GM18499 (cell line): ENCODE measurements at regions not wholly inside any gene's neighbourhood (a gene's known extent, or its start where the extent isn't known, plus 50 kb on each side); places are given as distances from the start of the nearest gene placed in this dataset.
A peak's percentile ranks its signal among the peaks of the same experiment; 100 is the strongest.

Experiments
- ATAC-seq: cut with Tn5 transposase; IDR thresholded peaks from one replicate; pipeline ENCODE4 v1.9.1; 2021; ENCODE audit warnings: moderate number of reproducible peaks; ENCODE audit not compliant: insufficient read depth, unreplicated experiment

DNA sequence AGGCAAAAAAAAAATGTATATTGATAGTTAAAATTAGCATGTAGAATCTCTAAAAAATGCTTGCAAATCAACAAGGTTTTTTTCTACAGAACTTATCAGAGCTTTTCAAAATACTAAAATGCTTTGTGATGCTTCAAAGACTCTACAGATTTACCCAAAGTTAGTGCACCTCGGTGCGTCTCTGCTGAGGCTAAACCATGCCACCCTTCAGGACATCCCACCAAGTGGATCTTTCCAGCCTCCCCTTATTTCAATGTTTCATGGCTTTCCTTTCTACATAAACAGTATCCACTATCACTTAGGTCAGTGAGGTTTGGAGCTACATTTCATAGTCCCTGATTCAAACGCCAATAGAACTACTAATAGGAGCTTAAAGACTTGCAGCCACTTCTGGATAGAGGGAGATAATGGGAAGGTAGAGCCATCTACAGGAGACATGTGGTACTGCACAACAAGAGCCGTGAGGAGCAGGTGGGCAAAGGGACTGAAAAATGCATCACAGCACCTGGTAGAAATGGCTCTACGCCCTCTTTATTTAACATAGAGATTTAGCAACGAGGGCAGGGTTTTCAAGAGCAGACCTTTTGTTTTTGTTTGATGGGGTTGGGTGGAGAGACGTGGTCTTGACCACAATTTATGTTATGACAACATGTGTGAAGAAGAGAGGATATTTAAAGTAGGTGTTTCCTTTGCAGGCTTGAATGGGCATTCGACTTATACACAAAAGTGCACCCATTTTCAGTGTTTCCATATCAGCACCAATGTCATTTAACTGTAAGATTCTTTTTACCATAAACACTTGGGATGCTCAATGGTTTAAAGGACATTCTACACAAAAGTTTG is 56.1 kb upstream of the SLC35G4 start:
- no peak for ATAC-seq

DNA sequence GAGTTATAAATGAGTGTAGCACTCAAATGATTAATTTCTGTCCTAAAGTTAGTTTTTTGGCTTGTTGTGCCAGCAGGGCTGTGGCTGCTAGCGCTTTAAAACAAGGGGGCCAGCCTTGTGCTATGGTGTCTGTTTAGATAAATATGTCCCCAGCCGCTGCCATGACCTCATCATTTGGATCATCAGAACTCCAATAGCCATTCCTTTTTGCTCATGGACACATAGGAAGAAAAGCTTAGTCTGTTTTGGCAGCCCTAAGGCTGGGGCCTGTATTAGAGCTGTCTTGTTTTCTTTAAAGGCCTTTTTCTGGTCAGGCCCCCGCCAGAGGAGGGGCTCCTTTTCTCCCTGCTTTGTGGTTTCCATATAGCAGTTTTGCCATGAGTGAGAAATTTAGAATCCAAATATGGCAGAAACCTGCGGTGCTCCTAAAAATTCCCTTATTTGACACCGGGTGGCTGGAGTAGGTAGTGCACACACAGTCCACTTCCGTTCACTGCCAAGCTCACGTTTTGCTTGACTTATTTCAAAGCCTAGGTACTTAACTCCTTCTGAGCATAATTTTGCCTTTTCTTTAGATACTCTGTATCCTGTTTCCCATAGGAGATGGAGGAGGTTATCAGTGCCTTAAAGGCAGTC is 60.4 kb upstream of the SLC35G4 start:
- no peak for ATAC-seq

DNA sequence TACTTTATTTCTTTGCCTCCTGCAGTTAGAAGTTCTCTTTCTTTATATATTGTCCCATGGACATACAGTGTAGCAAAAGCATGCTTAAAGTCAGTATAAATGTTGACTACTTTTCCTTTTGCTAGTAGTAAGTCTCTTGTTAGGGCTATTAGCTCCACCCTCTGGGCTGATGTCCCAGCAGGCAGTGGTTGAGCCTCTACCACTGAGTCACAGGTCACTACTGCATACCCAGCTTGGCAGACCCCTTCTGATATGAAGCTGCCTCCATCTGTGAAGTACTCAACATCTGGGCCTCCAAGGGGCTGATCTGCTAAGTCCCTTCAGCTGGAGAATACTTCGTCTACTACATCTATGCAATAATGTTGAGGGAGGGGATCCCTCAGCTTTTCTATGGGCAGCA is 61.0 kb upstream of the SLC35G4 start:
- no peak for ATAC-seq

DNA sequence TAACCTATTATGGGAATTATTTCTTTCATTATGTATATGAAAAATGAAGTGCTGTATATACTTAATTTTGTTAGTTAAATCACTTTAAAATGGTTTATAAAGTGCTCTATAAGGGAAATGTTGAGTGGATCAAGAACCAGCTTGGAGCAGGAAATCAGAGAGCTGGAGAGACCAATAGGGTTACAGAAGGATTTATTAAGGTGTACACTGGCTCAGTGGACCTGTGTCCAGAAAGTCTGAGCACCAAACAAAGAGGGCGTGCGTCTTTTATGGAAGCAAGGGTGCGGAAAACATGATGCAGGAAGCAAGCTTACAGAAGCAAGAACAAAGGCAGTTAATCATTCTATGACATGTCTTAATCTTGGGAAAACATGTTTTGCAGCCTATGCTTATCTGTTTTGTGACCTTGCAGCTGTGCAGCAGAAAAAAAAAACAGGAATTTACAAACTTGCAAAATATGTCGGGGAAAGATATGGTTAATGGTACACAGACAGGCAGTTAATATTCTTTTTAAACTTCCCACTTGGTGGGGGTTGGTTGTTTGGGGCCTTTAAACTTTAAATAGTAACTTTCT is 65.2 kb upstream of the SLC35G4 start:
- no peak for ATAC-seq

DNA sequence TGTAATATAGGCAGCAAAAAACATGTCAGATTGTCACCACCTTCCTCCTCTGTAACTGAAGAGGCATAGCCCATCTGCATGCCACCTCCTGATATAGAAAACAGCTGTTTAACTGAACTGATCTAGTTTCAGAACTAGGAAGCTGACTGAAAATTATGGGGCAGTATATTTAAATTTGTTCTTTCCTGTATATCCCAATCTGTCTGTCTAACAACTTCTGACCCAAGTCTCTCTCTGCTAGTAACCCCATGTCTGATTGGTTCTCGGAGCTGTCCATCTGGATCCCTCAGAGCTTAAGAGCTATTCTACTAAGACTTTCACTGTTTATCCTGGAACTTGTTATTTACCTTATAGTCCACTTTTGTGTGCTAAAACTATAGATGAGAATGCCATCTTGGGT is 68.2 kb upstream of the SLC35G4 start:
- no peak for ATAC-seq

DNA sequence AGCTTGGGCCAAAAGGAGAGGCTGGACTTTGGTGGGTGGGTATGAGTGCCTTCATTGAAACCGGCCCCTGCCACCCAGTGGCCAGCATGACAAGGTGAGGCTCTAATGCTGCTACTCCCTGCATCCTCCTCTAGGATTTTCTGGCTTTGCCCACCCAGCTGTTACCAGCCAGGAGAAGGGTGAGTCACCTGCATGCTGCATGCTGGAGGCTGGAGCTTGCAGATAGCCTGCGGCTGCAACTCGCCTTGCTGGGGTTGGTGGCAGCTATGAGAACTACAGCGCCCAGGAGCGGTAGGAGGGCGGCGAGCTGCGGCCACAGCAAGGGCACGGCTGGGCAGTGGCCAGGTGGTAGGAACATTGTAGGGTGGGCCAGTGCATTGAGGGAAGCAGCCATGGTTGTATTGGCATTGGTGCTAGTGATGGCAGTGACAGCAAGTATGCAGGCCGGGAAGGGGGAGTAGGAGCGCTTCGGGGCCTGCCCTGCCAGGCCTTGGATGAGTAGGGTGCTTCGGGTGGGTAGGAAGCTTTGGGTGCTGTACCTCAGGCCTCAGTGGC is 75.4 kb upstream of the SLC35G4 start:
- no peak for ATAC-seq

DNA sequence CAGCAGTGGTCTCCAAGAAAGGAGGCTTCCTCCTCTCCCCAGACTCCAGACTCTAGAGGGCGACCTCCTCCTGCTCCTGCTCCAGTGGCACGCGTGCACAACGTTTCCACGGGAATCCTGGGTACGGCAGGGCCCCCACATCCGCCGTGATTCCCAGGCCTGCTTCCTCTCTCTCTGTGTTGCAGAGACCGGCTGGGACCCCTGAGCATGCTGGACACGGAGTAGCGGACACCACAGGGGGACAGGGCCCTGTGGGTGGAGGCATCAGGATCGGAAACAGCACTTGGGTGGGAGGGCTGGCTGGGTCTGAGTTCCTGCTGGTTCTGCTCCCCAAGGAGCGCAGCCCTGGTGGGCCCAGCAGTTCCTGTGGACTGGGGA is 75.9 kb upstream of the SLC35G4 start:
- no peak for ATAC-seq

DNA sequence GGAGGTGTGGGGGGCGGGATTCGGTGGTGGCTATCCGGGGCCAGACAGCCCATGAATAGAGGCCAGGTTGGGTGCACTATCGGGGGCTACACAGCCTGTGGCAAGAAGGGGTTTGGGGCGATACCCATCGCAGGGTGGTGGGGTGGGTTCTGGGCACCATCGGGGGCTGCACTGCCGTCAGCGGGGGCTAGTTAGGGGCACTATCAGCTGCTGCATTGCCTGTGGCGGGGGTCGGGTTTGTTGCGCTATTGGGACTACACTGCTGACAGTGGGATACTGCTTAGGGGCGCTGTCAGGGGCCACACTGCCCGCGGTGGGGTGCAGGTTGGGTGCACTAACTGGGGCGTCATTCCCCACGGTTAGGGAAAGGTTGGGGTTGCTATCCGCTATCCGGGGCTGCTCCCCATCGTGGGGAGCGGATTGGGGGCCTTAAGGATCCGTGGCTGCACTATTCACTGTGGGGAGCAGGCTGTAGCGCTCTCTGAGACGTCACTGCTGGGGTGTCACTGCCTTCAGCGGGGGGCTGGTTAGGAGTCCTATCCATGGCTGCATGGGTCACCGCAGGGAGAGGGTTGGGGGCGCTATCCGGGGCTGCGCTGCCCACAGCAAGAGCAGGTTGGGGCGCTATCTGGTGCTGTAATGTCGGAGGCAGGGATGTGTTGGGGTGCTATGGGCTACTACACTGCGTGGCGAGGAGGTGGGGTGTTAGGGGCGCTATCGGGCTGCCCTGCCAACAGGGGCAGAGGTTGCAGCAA is 76.5 kb upstream of the SLC35G4 start:
- ATAC-seq: no peak

DNA sequence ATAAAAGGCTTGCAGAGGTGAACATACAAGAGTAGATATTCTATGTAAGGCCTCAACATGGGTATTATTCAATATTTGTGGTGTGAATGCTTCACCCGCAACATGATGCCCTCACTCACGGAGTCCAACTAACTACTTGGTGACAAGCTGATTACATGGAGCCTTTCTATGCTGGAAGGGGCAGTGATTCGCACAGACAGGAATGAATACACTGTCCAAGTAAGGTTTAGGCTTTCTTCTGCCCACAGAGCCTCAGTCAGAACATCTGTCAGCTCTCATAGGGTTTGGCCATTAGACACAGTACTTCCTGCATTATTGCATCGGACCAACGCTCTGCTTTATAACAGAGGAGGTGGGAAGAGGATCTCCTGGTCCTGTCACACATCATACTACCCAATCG is 80.3 kb upstream of the SLC35G4 start:
- no peak for ATAC-seq

DNA sequence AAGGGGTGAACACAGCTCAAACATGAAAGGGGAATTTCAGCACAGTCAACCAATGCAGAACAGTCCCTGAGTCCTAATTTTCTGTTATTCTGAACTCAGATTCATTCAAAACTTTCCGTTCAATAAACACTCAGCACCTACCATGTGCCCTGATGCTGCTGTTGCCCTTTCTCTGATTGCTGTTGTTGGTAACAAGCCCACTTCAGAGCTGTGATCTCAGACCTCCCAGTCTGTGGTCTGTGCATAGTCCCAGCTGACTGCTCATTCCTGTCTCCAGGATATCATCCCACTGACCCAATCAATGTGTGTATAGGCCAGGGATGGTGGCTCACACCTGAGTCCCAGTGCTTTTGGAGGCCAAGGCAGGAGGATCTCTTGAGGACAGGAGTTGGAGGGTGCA is 82.7 kb upstream of the SLC35G4 start:
- no peak for ATAC-seq

DNA sequence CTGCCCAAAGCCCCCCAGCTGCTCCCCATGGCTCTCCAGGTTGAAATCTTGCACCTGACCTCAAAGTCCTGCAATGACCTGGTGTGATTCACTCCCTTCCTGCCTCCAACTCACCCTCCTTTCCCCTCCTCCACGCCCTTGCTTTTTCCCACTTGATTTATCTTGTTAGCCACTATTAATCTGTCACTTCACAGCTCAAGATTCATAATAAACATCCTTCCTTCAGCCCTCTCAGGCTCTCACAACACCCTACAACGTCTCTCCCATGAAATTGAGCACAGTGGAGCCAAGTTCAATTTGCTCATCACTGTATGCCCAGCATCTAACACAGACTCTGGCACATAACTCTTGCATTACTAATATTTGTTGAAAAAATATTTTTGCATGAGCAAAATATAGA is 85.6 kb upstream of the SLC35G4 start:
- ATAC-seq: no peak

DNA sequence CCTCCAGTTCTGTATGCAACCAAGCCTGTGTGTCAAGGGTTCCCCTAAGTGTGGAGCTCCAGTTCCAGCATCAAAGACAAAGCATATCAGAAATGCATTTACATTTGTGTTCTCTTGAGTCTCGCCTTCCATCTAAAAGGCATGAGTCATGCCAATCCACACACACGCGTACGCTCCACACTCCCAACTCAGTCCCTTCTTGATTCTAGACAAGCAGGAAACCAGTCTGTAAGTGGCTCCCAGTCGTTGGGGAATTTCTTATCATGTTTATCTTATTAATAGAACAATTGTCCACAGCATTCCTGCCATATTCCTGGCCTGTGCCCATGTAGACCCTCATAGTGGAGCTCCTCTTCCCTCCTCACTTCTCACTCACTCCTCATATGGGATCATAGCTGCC is 86.4 kb upstream of the SLC35G4 start:
- ATAC-seq: no peak

DNA sequence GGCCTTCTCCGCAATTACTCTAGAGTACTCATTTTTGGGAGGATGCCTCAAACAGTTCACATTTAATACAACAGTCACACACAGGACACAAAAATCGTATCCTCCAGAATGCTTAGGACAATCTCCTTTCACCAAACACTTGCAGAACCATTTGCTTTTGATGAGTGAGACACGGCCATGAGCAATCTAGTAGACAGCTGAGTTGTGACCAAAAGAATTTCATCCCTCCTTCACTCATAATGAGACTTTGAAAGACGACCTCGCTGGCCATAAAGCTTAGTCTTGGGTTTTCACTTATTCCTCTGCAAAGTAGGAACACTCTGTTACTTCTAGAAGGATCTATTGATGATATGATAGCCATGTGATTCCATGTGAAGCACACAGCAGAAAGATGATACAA is 87.5 kb upstream of the SLC35G4 start:
- ATAC-seq: no peak

DNA sequence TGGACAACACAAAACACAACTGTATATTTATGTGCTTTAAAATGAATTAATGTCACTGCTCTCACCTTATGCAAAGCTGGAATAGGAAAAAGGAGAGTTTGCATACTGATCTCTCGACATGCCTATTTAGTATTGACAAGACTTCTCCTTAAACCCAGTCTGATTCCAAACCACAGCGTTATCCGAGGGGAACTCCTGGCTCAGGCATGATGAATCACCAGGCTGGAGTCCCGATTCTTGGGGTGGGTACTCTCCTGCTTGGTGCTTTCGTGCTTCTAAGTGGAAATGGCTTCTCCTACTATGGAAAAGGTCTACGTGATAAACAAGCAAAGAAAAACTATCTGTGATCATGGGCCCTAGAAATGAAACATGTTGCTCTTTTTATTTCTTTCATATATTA is 88.9 kb upstream of the SLC35G4 start:
- ATAC-seq: no peak

DNA sequence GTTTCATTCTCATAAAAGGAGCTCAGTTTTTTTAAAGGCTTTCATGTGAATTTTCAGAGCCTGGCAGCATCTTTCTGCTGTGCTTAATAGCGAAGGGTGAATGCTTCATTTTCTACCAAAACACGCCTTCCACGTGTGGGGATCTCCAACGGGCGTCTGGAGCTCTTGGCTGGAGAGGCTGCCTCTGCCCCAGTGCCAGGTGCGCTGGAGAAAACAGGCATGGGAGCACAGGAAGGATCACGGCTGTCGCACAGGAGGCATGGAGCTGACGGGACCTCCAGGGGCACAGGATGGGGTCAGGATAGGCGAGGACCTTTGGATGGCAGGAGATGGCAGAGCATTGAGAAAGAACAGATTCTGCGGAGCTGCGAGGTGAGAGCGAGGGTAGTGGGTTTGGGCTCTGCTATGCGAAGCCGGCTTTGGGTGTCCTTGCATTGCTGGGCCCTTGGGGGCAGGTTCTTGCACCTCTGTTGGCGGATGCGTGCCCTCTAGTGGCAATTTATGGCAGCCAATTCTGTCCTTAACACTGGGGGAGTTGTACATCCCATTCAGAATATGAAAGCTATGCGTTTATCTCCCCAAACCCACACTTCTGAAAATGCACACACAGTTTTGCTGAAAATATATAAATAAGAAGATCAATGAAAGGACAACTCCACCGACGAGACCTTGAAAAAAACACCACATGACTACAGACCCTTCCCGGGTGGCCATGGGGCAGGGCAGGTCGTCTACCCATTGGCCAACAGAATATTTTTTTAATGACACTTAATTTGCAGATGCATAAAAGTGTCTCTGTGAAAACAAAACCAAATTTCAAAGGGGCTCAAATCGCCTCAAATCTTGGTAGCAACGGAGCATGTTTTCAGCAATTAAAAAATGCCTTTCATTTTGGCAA is 90.4 kb upstream of the SLC35G4 start:
- peak; percentile 70 for ATAC-seq

DNA sequence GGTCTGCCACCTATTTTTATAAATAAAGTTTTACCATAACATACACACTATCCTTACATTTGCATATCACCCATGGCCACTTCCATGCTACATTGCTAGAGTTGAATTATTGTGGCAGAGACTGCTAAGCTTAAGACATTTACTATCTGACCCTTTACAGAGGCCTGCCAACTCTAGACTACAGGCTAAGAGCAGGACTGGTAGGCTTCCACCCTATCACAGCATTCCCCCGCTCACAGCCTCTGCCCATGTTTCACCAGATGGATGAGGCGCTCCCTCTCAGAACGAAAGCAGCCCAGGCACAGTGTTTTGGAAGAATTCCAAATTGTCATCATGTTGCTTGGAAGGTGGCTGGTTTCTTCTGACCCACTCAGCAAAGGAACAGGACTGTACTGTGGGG is 91.7 kb upstream of the SLC35G4 start:
- ATAC-seq: no peak

DNA sequence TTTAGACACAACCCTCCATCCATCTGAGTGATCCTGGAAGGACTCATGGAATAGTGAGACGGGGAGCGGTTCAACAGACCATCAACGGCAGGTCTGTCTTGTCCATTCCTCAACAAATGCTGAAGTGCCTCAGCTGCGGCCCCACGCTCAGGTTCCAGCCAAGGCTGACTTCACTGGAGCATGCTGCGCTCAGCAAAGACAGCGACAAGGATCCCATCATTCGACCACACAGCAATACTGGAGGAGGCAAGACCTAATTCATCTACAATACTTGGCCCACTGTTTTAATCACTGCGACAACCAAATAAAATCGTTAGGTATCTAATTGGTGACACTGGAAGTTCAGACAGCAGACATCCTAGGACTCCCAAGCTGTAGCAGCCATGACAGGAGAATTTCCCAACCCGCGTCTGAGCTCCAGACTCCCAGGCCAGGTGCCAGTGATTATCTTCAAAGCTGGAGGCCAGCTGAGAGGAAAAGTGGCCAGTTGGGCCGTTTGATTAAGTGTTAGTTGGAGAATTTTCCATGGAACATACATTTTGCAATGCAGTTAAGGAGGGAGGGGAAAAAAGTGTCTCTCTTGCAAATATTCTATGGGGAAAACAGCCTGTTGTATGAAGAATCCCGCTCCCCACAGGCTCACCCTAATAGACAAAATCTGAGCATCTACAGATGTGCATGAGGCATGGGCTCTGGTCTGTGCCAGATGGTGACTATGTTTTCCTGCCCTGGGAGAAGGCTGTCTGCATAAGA is 92.5 kb upstream of the SLC35G4 start:
- ATAC-seq: no peak

DNA sequence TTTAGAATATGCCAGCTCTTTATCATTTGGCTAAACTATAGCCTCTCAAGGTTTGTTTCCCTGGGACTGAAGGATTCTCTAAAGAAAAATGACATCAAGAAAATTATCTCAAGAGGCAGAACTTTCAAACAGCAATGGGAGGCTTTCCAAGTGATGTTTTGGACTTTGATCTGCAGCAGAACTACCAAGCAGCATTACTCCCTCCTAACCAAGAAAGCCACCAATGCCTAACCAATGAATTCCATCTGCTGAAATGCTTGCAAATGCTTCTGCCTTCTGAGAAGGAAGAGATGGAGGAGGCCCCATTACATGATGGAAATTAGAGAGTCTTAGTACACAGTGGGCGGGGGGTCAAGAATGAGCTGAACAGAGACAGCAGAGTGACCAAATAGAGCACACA is 95.1 kb upstream of the SLC35G4 start:
- no peak for ATAC-seq
